HepG2 (cell line): ENCODE measurements at regions not wholly inside any gene's neighbourhood (a gene's known extent, or its start where the extent isn't known, plus 50 kb on each side); places are given as distances from the start of the nearest gene placed in this dataset.

Source experiments
- ATAC-seq: fragments of 200-7000 bp; cut with Tn5 transposase; 3 replicates; pipeline ENCODE4 v1.9.1; 2020; ENCODE audit warnings: mild to moderate bottlenecking, moderate library complexity
- BruUV-seq: library from RNA; stranded (reverse); fragments of 400-500 nt; replicated peaks from 2 replicates; lab custom pipeline; 2021; lab: Mats Ljungman, UMichigan
- CTCF ChIA-PET: fragments of 300-600 bp; formaldehyde crosslinking; extraction: SDS; loops from one replicate; lab custom pipeline; 2021; ENCODE audit warnings: low total read pairs, inconsistent platforms, low intra/inter-chr PET ratio; lab: Yijun Ruan, JAX
- POLR2A ChIA-PET: fragments of 350-600 bp; sonication (Branson Sonifier 250); formaldehyde crosslinking; loops from one replicate; lab custom pipeline; 2020; ENCODE audit warnings: antibody characterized with exemption, inconsistent platforms; lab: Yijun Ruan, JAX
- DNase-seq: peaks from one replicate; pipeline ENCODE4 v3.0.0-alpha.2; 2015; ENCODE audit warnings: low spot score
- FAIRE-seq: peaks from 3 replicates; lab custom pipeline; 2011; peaks lifted over from hg19 to GRCh38; lab: Jason Lieb, UNC
- H2AFZ ChIP-seq: one replicate; pipeline ENCODE4 v1.6.1; 2011; ENCODE audit warnings: low read length, inconsistent platforms
- H3K27ac ChIP-seq: fragments of 300-600 bp; 3 replicates; pipeline ENCODE4 v1.8.0; 2011; ENCODE audit warnings: mixed run types, mild to moderate bottlenecking, mixed read lengths, low read length, inconsistent platforms; ENCODE audit not compliant: insufficient read depth; ENCODE audit errors: extremely low read length
- H3K27me3 ChIP-seq, 2 experiments: fragments of 200-600 bp in 1 of 2; 2 replicates in 1 of 2; 3 replicates in 1 of 2; pipeline versions ENCODE4 v1.6.0 to v1.8.0; 2011; ENCODE audit warnings: low read length in 2 of 2, mild to moderate bottlenecking in 2 of 2, moderate library complexity in 2 of 2, inconsistent platforms in 1 of 2; ENCODE audit not compliant: insufficient read depth in 2 of 2, control insufficient read depth in 1 of 2
- H3K36me3 ChIP-seq, 2 experiments: fragments of 200-600 bp in 1 of 2; replicated peaks in 1 of 2; 2 replicates in 1 of 2; 3 replicates in 1 of 2; pipeline versions ENCODE4 v1.5.1 to v1.8.0; 2011; ENCODE audit warnings: low read length in 2 of 2, inconsistent platforms in 1 of 2; ENCODE audit not compliant: insufficient read depth in 2 of 2, control insufficient read depth in 1 of 2
- H3K4me1 ChIP-seq: 2 replicates; pipeline ENCODE4 v1.5.1; 2012; ENCODE audit warnings: low read length, inconsistent platforms; ENCODE audit not compliant: insufficient read depth
- H3K4me2 ChIP-seq: 2 replicates; pipeline ENCODE4 v1.6.0; 2011; ENCODE audit warnings: low read depth, low read length, inconsistent platforms
- H3K4me3 ChIP-seq, 3 experiments: fragments of 200-600 bp in 1 of 3; sonication (generic), shearing (Covaris generic) in 1 of 3; replicated peaks in 1 of 3; 2 replicates each; pipeline ENCODE4 v1.5.1; 2011 to 2016; ENCODE audit warnings: low read length in 3 of 3, inconsistent platforms in 2 of 3, low read depth in 2 of 3, mild to moderate bottlenecking in 2 of 3, control low read depth in 1 of 3, mixed read lengths in 1 of 3; ENCODE audit not compliant: insufficient read depth in 1 of 3
- H3K79me2 ChIP-seq: one replicate; pipeline ENCODE4 v1.6.1; 2011; ENCODE audit warnings: low read length, inconsistent platforms; ENCODE audit not compliant: insufficient read depth
- H3K9ac ChIP-seq: 2 replicates; pipeline ENCODE4 v1.6.0; 2011; ENCODE audit warnings: mild to moderate bottlenecking, low read depth, low read length, inconsistent platforms; ENCODE audit not compliant: insufficient read depth
- H3K9me3 ChIP-seq: 2 replicates; pipeline ENCODE4 v1.5.1; 2012; ENCODE audit warnings: mild to moderate bottlenecking, low read length
- H4K20me1 ChIP-seq: 2 replicates; pipeline ENCODE4 v1.6.0; 2011; ENCODE audit warnings: inconsistent platforms, mild to moderate bottlenecking, low read length, moderate library complexity; ENCODE audit not compliant: insufficient read depth
- ERF ChIP-seq: IDR thresholded peaks from 2 replicates; pipeline ENCODE4 v1.6.1; 2018; ENCODE audit warnings: missing biosample characterization, missing genetic modification reagents
- KLF9 ChIP-seq: IDR thresholded peaks from 2 replicates; pipeline ENCODE4 v1.6.1; 2016; ENCODE audit warnings: low read depth
- LCORL ChIP-seq, 2 experiments: fragments of 450-650 bp in 1 of 2; sonication (generic) in 1 of 2; formaldehyde crosslinking in 1 of 2; IDR thresholded peaks; 2 replicates each; pipeline versions ENCODE4 v1.5.0 to v1.6.1; 2017 to 2020; ENCODE audit warnings: antibody characterized with exemption in 1 of 2, missing genetic modification reagents in 1 of 2
- NFATC3 ChIP-seq: sonication (generic); formaldehyde crosslinking; IDR thresholded peaks from 2 replicates; pipeline ENCODE4 v1.5.1; 2020; ENCODE audit warnings: mild to moderate bottlenecking, missing genetic modification reagents
- PATZ1 ChIP-seq: sonication (generic); formaldehyde crosslinking; IDR thresholded peaks from 2 replicates; pipeline ENCODE4 v1.4.0; 2020; ENCODE audit warnings: missing genetic modification reagents
- SAFB2 ChIP-seq: sonication (generic); formaldehyde crosslinking; IDR thresholded peaks from 2 replicates; pipeline ENCODE4 v1.5.1; 2020; ENCODE audit warnings: missing genetic modification reagents, low read depth, mild to moderate bottlenecking, borderline replicate concordance
- SOX5 ChIP-seq: IDR thresholded peaks from 2 replicates; pipeline ENCODE4 v1.6.1; 2016; ENCODE audit warnings: borderline replicate concordance
- TCF12 ChIP-seq, 2 experiments: fragments of 450-650 bp in 1 of 2; sonication (generic) in 1 of 2; formaldehyde crosslinking in 1 of 2; IDR thresholded peaks; 2 replicates each; pipeline versions ENCODE4 v1.6.1 to v1.8.0; 2017 to 2022; ENCODE audit warnings: antibody characterized with exemption in 1 of 2, mild to moderate bottlenecking in 1 of 2, missing genetic modification reagents in 1 of 2, moderate library complexity in 1 of 2
- TFDP1 ChIP-seq: IDR thresholded peaks from 2 replicates; pipeline ENCODE4 v1.6.1; 2016; ENCODE audit warnings: missing compliant biosample characterization, missing genetic modification reagents, borderline replicate concordance
- ZKSCAN5 ChIP-seq: sonication (generic); formaldehyde crosslinking; IDR thresholded peaks from 2 replicates; pipeline ENCODE4 v1.5.1; 2020; ENCODE audit warnings: mild to moderate bottlenecking, missing genetic modification reagents
- ZNF589 ChIP-seq: sonication (generic); formaldehyde crosslinking; conservative IDR thresholded peaks from 2 replicates; pipeline ENCODE4 v1.8.0; 2022; ENCODE audit warnings: mild to moderate bottlenecking, moderate library complexity, missing genetic modification reagents
- WGBS: methylation state at CpG from one replicate; pipeline ENCODE4 v1.1.6; 2017; ENCODE audit warnings: low lambda C conversion rate; 5-methylcytosine and 5-hydroxymethylcytosine counted together
- in situ Hi-C: cut with HindIII; loops from 2 replicates; pipeline ENCODE4 v1.10.0; 2017; ENCODE audit warnings: low pct_unique_long_range_greater_than_20kb; ENCODE audit not compliant: extremely low pct_ligation_motif_present
- intact Hi-C: fragments of 100-400 bp; cut with micrococcal nuclease; formaldehyde crosslinking; loops from one replicate; pipeline ENCODE4 v1.10.0; 2022; ENCODE audit not compliant: unreplicated experiment
- TF ChIP-seq, protein P1 (sequence below): sonication (generic); formaldehyde crosslinking; IDR thresholded peaks from 2 replicates; pipeline ENCODE4 v1.8.1; 2023; ENCODE audit warnings: mild to moderate bottlenecking, missing genetic modification reagents
- TF ChIP-seq, protein P2 (sequence below): IDR thresholded peaks from 2 replicates; pipeline ENCODE4 v1.6.1; 2016
- TF ChIP-seq, protein P3 (sequence below): sonication (generic); formaldehyde crosslinking; IDR thresholded peaks from 2 replicates; pipeline ENCODE4 v1.4.0; 2020; ENCODE audit warnings: missing genetic modification reagents

GRCh38 chr5:15026944-15027343, 155.4 kb upstream of the ANKH start:
- POLR2A ChIA-PET: no interaction called here
- Histone ChIP-seq H4K20me1 (no peaks in the 10 kb centered on the region), H3K36me3 (no peaks in the 10 kb centered on the region), H3K4me1 (no peaks in the 10 kb centered on the region), H3K79me2 (no peaks in the 10 kb centered on the region), H3K9ac (no peak overlapping the region), H3K27ac (no peak overlapping the region), H3K27me3 (peaks cover 2 to 7% of the 10 kb centered on the region in 2 experiments; a peak in 2 of 5 replicates), H3K4me2 (no peak overlapping the region), H3K4me3 (no peak overlapping the region), H3K9me3 (no peaks in the 10 kb centered on the region), H2AFZ (no peak overlapping the region)
- FAIRE-seq (no peak), ATAC-seq (no peak), DNase-seq (no peak)
- no TSS peak for BruUV-seq
- intact Hi-C loops (no loop called here), in situ Hi-C loops (no loop called here)
- 14% methylated on average over 6 of the region's 6 CpGs for WGBS
- TF ChIP-seq, protein P1, sequence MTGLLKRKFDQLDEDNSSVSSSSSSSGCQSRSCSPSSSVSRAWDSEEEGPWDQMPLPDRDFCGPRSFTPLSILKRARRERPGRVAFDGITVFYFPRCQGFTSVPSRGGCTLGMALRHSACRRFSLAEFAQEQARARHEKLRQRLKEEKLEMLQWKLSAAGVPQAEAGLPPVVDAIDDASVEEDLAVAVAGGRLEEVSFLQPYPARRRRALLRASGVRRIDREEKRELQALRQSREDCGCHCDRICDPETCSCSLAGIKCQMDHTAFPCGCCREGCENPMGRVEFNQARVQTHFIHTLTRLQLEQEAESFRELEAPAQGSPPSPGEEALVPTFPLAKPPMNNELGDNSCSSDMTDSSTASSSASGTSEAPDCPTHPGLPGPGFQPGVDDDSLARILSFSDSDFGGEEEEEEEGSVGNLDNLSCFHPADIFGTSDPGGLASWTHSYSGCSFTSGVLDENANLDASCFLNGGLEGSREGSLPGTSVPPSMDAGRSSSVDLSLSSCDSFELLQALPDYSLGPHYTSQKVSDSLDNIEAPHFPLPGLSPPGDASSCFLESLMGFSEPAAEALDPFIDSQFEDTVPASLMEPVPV (CRISPR knock-in tag): no peak
- no peak for TF ChIP-seq ZNF589 (CRISPR knock-in tag)
- TF ChIP-seq, protein P2, sequence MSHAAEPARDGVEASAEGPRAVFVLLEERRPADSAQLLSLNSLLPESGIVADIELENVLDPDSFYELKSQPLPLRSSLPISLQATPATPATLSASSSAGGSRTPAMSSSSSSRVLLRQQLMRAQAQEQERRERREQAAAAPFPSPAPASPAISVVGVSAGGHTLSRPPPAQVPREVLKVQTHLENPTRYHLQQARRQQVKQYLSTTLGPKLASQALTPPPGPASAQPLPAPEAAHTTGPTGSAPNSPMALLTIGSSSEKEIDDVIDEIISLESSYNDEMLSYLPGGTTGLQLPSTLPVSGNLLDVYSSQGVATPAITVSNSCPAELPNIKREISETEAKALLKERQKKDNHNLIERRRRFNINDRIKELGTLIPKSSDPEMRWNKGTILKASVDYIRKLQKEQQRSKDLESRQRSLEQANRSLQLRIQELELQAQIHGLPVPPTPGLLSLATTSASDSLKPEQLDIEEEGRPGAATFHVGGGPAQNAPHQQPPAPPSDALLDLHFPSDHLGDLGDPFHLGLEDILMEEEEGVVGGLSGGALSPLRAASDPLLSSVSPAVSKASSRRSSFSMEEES (CRISPR knock-in tag): no peak
- TF ChIP-seq NFATC3 (CRISPR knock-in tag): no peak
- TF ChIP-seq, protein P3, sequence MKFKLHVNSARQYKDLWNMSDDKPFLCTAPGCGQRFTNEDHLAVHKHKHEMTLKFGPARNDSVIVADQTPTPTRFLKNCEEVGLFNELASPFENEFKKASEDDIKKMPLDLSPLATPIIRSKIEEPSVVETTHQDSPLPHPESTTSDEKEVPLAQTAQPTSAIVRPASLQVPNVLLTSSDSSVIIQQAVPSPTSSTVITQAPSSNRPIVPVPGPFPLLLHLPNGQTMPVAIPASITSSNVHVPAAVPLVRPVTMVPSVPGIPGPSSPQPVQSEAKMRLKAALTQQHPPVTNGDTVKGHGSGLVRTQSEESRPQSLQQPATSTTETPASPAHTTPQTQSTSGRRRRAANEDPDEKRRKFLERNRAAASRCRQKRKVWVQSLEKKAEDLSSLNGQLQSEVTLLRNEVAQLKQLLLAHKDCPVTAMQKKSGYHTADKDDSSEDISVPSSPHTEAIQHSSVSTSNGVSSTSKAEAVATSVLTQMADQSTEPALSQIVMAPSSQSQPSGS (CRISPR knock-in tag): no peak
- no peak for TF ChIP-seq PATZ1 (CRISPR knock-in tag)
- TF ChIP-seq ZKSCAN5: no peak
- TF ChIP-seq ERF (CRISPR knock-in tag): no peak
- TF ChIP-seq TFDP1 (CRISPR knock-in tag): no peak
- no peak for TF ChIP-seq SAFB2
- TF ChIP-seq LCORL (IDR thresholded peaks at IDR 0.05): no peak
- TF ChIP-seq LCORL (CRISPR knock-in tag; IDR thresholded peaks at IDR 0.05): no peak
- TF ChIP-seq SOX5 (CRISPR knock-in tag): no peak
- TF ChIP-seq TCF12 (IDR thresholded peaks at IDR 0.05): no peak
- TF ChIP-seq TCF12 (CRISPR knock-in tag; IDR thresholded peaks at IDR 0.05): no peak
- TF ChIP-seq KLF9 (CRISPR knock-in tag): no peak
- CTCF ChIA-PET: no interaction called here
